SK-N-MC (cell line): ENCODE measurements at regions not wholly inside any gene's neighbourhood (a gene's known extent, or its start where the extent isn't known, plus 50 kb on each side); places are given as distances from the start of the nearest gene placed in this dataset.

Experiments
- EZH2 ChIP-seq: fragments of 200-600 bp; sonication (generic); IDR thresholded peaks from one replicate; pipeline ENCODE4 v1.6.1; 2017; ENCODE audit warnings: antibody characterized with exemption
- POLR2AphosphoS5 ChIP-seq: IDR thresholded peaks from 2 replicates; pipeline ENCODE4 v1.6.1; 2012; ENCODE audit warnings: mild to moderate bottlenecking, low read depth, low read length, borderline replicate concordance

- no peak for TF ChIP-seq POLR2AphosphoS5
- TF ChIP-seq EZH2, result no peak
Observed at GRCh38 chr14:97771340-97772045, 974.3 kb downstream of the VRK1 start.
